BJ (cell line): ENCODE measurements at regions not wholly inside any gene's neighbourhood (a gene's known extent, or its start where the extent isn't known, plus 50 kb on each side); places are given as distances from the start of the nearest gene placed in this dataset.
"Not testable (repeated sequence)": the region's sequence is repeated elsewhere in the genome, so short reads cannot be mapped to it uniquely, and the experiment has no call there.

ENCODE experiments used
- CTCF ChIA-PET: fragments of 350-600 bp; formaldehyde crosslinking; extraction: SDS; loops from one replicate; lab custom pipeline; 2021; ENCODE audit warnings: antibody characterized with exemption, inconsistent platforms; lab: Yijun Ruan, JAX
- POLR2A ChIA-PET: fragments of 300-600 bp; sonication (Branson Sonifier 250); formaldehyde crosslinking; extraction: SDS; loops from one replicate; lab custom pipeline; 2021; ENCODE audit warnings: antibody characterized with exemption; lab: Charles Lee
- DNase-seq: peaks from one replicate; pipeline ENCODE4 v3.0.0-alpha.2; 2011; ENCODE audit warnings: low read depth
- H3K27me3 ChIP-seq: 2 replicates; pipeline ENCODE4 v1.6.0; 2011; ENCODE audit warnings: low read length; ENCODE audit not compliant: control insufficient read depth, insufficient read depth
- H3K36me3 ChIP-seq: 2 replicates; pipeline ENCODE4 v1.5.1; 2011; ENCODE audit warnings: low read length; ENCODE audit not compliant: control insufficient read depth, insufficient read depth
- H3K4me3 ChIP-seq: 2 replicates; pipeline ENCODE4 v1.5.1; 2011; ENCODE audit warnings: low read depth, mild to moderate bottlenecking, control low read depth, low read length
- CTCF ChIP-seq: IDR thresholded peaks from 2 replicates; pipeline ENCODE4 v1.5.1; 2011; ENCODE audit warnings: low read depth, mild to moderate bottlenecking, control low read depth, inconsistent platforms, low read length, moderate library complexity; ENCODE audit not compliant: insufficient read depth

- Histone ChIP-seq H3K36me3 (no peaks in the 10 kb centered on the region), H3K27me3 (no peaks in the 10 kb centered on the region), H3K4me3 (no peak overlapping the region)
- no peak for TF ChIP-seq CTCF
- ChIA-PET POLR2A (interaction anchor here (0.6 kb wide), 1 partner anchor 117 kb away, joined by 3 read pairs; no protein-coding TSS in a partner anchor), CTCF (interaction anchor here (1.4 kb wide), 1 partner anchor 448 kb away, joined by 4 read pairs; no protein-coding TSS in a partner anchor)
- no peak for DNase-seq
These were observed 123.9 kb upstream of the PMCH start for GRCh38 chr12:102321305-102322082.

DNA sequence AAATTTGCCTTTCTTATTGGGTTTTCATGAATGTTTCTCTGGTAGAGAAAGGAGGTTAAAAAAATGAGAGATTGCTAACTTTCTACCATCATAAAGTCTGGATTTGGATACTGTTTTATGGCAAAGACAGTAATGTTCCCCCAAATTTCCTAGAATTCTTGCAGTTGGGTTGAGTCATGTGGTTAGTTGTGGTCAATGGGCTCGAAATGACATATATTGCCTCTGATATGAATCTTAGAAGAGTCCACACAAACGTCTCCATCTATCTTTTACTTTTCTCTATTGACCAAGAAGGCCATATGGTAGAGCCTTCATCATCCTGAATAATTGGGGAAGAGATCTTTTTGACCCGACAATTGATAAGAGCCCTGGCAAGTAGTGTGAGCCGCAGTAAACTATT is 119.5 kb upstream of the PMCH start:
- no peak overlapping the region for H3K4me3 ChIP-seq
- no peaks in the 10 kb centered on the region for H3K27me3 ChIP-seq
- DNase-seq = no peak
- TF ChIP-seq CTCF = no peak
- CTCF ChIA-PET = no interaction called here
- POLR2A ChIA-PET = no interaction called here
- H3K36me3 ChIP-seq = no peaks in the 10 kb centered on the region

GRCh38 chr12:102316723-102317122 is 119.1 kb upstream of the PMCH start:
- no peak for DNase-seq
- POLR2A ChIA-PET = interaction anchor here (0.5 kb wide), 1 partner anchor 106 kb away, joined by 3 read pairs; no protein-coding TSS in a partner anchor
- H3K27me3 ChIP-seq = no peaks in the 10 kb centered on the region
- CTCF ChIA-PET = no interaction called here
- no peak for TF ChIP-seq CTCF
- H3K36me3 ChIP-seq = no peaks in the 10 kb centered on the region
- H3K4me3 ChIP-seq = no peak overlapping the region

- Histone ChIP-seq H3K36me3 (no peaks in the 10 kb centered on the region), H3K4me3 (no peak overlapping the region), H3K27me3 (no peaks in the 10 kb centered on the region)
- ChIA-PET CTCF (interaction anchor here (0.9 kb wide), 1 partner anchor 148 kb away, joined by 3 read pairs; no protein-coding TSS in a partner anchor), POLR2A (no interaction called here)
- no peak for TF ChIP-seq CTCF
- DNase-seq = no peak
These were observed 117.2 kb upstream of the PMCH start for GRCh38 chr12:102314821-102315220.

DNA sequence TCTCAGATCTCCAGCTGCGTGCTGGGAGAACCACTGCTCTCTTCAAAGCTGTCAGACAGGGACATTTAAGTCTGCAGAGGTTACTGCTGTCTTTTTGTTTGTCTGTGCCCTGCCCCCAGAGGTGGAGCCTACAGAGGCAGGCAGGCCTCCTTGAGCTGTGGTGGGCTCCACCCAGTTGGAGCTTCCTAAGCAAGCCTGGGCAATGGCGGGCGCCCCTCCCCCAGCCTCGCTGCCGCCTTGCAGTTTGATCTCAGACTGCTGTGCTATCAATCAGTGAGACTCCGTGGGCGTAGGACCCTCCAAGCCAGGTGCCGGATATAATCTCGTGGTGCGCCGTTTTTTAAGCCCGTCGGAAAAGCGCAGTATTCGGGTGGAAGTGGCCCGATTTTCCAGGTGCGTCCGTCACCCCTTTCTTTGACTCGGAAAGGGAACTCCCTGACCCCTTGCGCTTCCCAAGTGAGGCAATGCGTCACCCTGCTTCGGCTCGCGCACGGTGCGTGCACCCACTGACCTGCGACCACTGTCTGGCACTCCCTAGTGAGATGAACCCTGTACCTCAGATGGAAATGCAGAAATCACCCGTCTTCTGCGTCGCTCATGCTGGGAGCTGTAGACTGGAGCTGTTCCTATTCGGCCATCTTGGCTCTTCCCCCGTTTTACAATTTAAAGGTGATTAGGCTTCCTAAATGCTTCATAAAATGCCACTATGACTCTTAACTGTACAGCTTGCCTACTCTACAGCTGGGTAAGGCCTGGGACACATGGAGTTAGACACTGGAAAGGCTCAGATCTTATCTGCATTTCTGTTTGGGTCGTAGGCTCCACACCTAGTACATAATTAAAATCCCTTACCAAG is 115.7 kb upstream of the PMCH start:
- H3K4me3 ChIP-seq, CTCF ChIA-PET, H3K27me3 ChIP-seq, DNase-seq, POLR2A ChIA-PET, H3K36me3 ChIP-seq: not testable (repeated sequence)
